IMR-90 (cell line): ENCODE measurements at regions not wholly inside any gene's neighbourhood (a gene's known extent, or its start where the extent isn't known, plus 50 kb on each side); places are given as distances from the start of the nearest gene placed in this dataset.

ENCODE experiments used
- ATAC-seq: fragments of 200-7000 bp; cut with Tn5 transposase; 2 replicates; pipeline ENCODE4 v1.9.1; 2020; ENCODE audit warnings: low read depth, mild to moderate bottlenecking, moderate library complexity
- BruUV-seq: library from RNA; stranded (reverse); fragments of 400-500 nt; replicated peaks from 2 replicates; lab custom pipeline; 2021; lab: Mats Ljungman, UMichigan
- CTCF ChIA-PET: fragments of 300-600 bp; formaldehyde crosslinking; extraction: SDS; loops from one replicate; lab custom pipeline; 2021; ENCODE audit warnings: antibody characterized with exemption; lab: Yijun Ruan, JAX
- POLR2A ChIA-PET: fragments of 300-600 bp; sonication (Branson Sonifier 250); formaldehyde crosslinking; loops from one replicate; lab custom pipeline; 2022; ENCODE audit warnings: antibody characterized with exemption; ENCODE audit not compliant: unreplicated experiment; lab: Charles Lee
- DNase-seq: peaks from one replicate; pipeline ENCODE4 v3.0.0; 2013
- H2AFZ ChIP-seq: replicated peaks from 2 replicates; pipeline ENCODE3; 2013; ENCODE audit warnings: low read length, mild to moderate bottlenecking; ENCODE audit not compliant: poor library complexity
- H2AK5ac ChIP-seq: 2 replicates; pipeline ENCODE4 v1.6.1; 2013; ENCODE audit warnings: low read depth, low read length, inconsistent platforms
- H2AK9ac ChIP-seq: replicated peaks from 2 replicates; pipeline ENCODE3; 2013; ENCODE audit warnings: mild to moderate bottlenecking, low read depth, low read length, moderate library complexity; ENCODE audit not compliant: poor library complexity
- H2BK120ac ChIP-seq: 2 replicates; pipeline ENCODE4 v1.6.1; 2013; ENCODE audit warnings: low read depth, low read length, inconsistent platforms
- H2BK15ac ChIP-seq: 3 replicates; pipeline ENCODE4 v1.6.1; 2013; ENCODE audit warnings: low read depth, low read length, inconsistent platforms
- H2BK20ac ChIP-seq: 2 replicates; pipeline ENCODE4 v1.6.1; 2013; ENCODE audit warnings: low read depth, mild to moderate bottlenecking, inconsistent platforms, low read length, moderate library complexity
- H2BK5ac ChIP-seq: 2 replicates; pipeline ENCODE4 v1.6.1; 2013; ENCODE audit warnings: mild to moderate bottlenecking, low read depth, low read length, inconsistent platforms; ENCODE audit not compliant: poor library complexity, severe bottlenecking
- H3K14ac ChIP-seq: replicated peaks from 2 replicates; pipeline ENCODE4 v1.6.1; 2013; ENCODE audit warnings: low read depth, low read length, inconsistent platforms
- H3K18ac ChIP-seq: 2 replicates; pipeline ENCODE4 v1.6.1; 2013; ENCODE audit warnings: low read depth, low read length, control low read depth
- H3K23ac ChIP-seq: 2 replicates; pipeline ENCODE4 v1.6.1; 2013; ENCODE audit warnings: low read depth, low read length, inconsistent platforms
- H3K27ac ChIP-seq: 2 replicates; pipeline ENCODE4 v1.5.1; 2013; ENCODE audit warnings: mild to moderate bottlenecking, control low read depth, low read length; ENCODE audit not compliant: insufficient read depth
- H3K27me3 ChIP-seq: 2 replicates; pipeline ENCODE4 v1.6.1; 2013; ENCODE audit warnings: low read length; ENCODE audit not compliant: control insufficient read depth, insufficient read depth
- H3K36me3 ChIP-seq: 2 replicates; pipeline ENCODE4 v1.6.1; 2013; ENCODE audit warnings: low read length, mixed read lengths; ENCODE audit not compliant: control insufficient read depth, insufficient read depth
- H3K4ac ChIP-seq: 2 replicates; pipeline ENCODE4 v1.6.1; 2013; ENCODE audit warnings: low read depth, low read length, inconsistent platforms
- H3K4me1 ChIP-seq: 2 replicates; pipeline ENCODE4 v1.6.1; 2013; ENCODE audit warnings: low read length, mixed read lengths; ENCODE audit not compliant: control insufficient read depth, insufficient read depth
- H3K4me2 ChIP-seq: 2 replicates; pipeline ENCODE4 v1.6.1; 2013; ENCODE audit warnings: low read depth, mild to moderate bottlenecking, control low read depth, low read length, moderate library complexity
- H3K4me3 ChIP-seq: 2 replicates; pipeline ENCODE4 v1.5.1; 2013; ENCODE audit warnings: low read depth, mild to moderate bottlenecking, control low read depth, low read length, moderate library complexity; ENCODE audit not compliant: insufficient read depth
- H3K56ac ChIP-seq: 2 replicates; pipeline ENCODE4 v1.6.1; 2013; ENCODE audit warnings: low read length, inconsistent platforms; ENCODE audit not compliant: insufficient read depth; ENCODE audit errors: extremely low read depth
- H3K79me1 ChIP-seq, 2 experiments: 2 replicates each; pipeline ENCODE4 v1.6.1; 2013; ENCODE audit warnings: low read length in 2 of 2, inconsistent platforms in 1 of 2, low read depth in 1 of 2
- H3K9ac ChIP-seq: 2 replicates; pipeline ENCODE4 v1.6.1; 2013; ENCODE audit warnings: low read depth, low read length, control low read depth
- H3K9me1 ChIP-seq: 2 replicates; pipeline ENCODE4 v1.6.1; 2013; ENCODE audit warnings: low read length, inconsistent platforms; ENCODE audit not compliant: insufficient read depth
- H3K9me3 ChIP-seq: 2 replicates; pipeline ENCODE4 v1.6.1; 2013; ENCODE audit warnings: low read length; ENCODE audit not compliant: control insufficient read depth, insufficient read depth
- H4K20me1 ChIP-seq: 2 replicates; pipeline ENCODE4 v1.6.1; 2013; ENCODE audit warnings: low read length, inconsistent platforms; ENCODE audit not compliant: insufficient read depth
- H4K5ac ChIP-seq: 2 replicates; pipeline ENCODE4 v1.6.1; 2013; ENCODE audit warnings: mild to moderate bottlenecking, low read depth, low read length, control low read depth
- H4K8ac ChIP-seq, 2 experiments: 2 replicates each; pipeline ENCODE4 v1.6.1; 2013; ENCODE audit warnings: low read depth in 2 of 2, low read length in 2 of 2, control low read depth in 1 of 2, inconsistent platforms in 1 of 2
- H4K91ac ChIP-seq: 2 replicates; pipeline ENCODE4 v1.6.1; 2013; ENCODE audit warnings: low read depth, low read length, inconsistent platforms; ENCODE audit not compliant: insufficient read depth
- BHLHE40 ChIP-seq: fragments of 150-350 bp; IDR thresholded peaks from 2 replicates; pipeline ENCODE4 v1.6.1; 2016; ENCODE audit warnings: mild to moderate bottlenecking, low read depth, low read length
- CEBPB ChIP-seq: IDR thresholded peaks from 2 replicates; pipeline ENCODE4 v1.6.1; 2012; ENCODE audit warnings: low read depth, low read length, improper control_type of control experiment
- CHD1 ChIP-seq: IDR thresholded peaks from 2 replicates; pipeline ENCODE4 v1.6.1; 2012; ENCODE audit warnings: low read depth, low read length, improper control_type of control experiment
- FOS ChIP-seq: fragments of 150-350 bp; IDR thresholded peaks from 2 replicates; pipeline ENCODE4 v1.6.1; 2016; ENCODE audit warnings: low read depth, low read length
- MAFK ChIP-seq: IDR thresholded peaks from 2 replicates; pipeline ENCODE4 v1.6.1; 2012; ENCODE audit warnings: low read depth, low read length, improper control_type of control experiment
- MAZ ChIP-seq: IDR thresholded peaks from 2 replicates; pipeline ENCODE4 v1.6.1; 2012; ENCODE audit warnings: low read depth, mild to moderate bottlenecking, low read length, improper control_type of control experiment, moderate library complexity, borderline replicate concordance
- MXI1 ChIP-seq: IDR thresholded peaks from 2 replicates; pipeline ENCODE4 v1.6.1; 2012; ENCODE audit warnings: low read depth, mild to moderate bottlenecking, low read length, moderate library complexity, borderline replicate concordance
- POLR2A ChIP-seq: IDR thresholded peaks from 2 replicates; pipeline ENCODE4 v1.6.1; 2012; ENCODE audit warnings: mild to moderate bottlenecking, low read depth, low read length
- RCOR1 ChIP-seq: IDR thresholded peaks from 2 replicates; pipeline ENCODE4 v1.6.1; 2012; ENCODE audit warnings: mild to moderate bottlenecking, low read length, improper control_type of control experiment; ENCODE audit not compliant: insufficient replicate concordance
- RFX5 ChIP-seq: IDR thresholded peaks from 2 replicates; pipeline ENCODE4 v1.8.0; 2012; ENCODE audit warnings: low read depth, mild to moderate bottlenecking, low read length, moderate library complexity
- SMC3 ChIP-seq: fragments of 150-350 bp; IDR thresholded peaks from 2 replicates; pipeline ENCODE4 v1.6.1; 2016; ENCODE audit warnings: low read depth, mild to moderate bottlenecking, antibody characterized with exemption, low read length, moderate library complexity
- WGBS, 2 experiments: methylation state at CpG; one replicate each; pipeline versions ENCODE4 v1.1.5 to v1.1.7; 2013; ENCODE audit warnings: missing lambda C conversion rate in 2 of 2; ENCODE audit not compliant: insufficient read length in 1 of 2; ENCODE audit errors: extremely low coverage in 2 of 2; 5-methylcytosine and 5-hydroxymethylcytosine counted together
- dilution Hi-C: fragments of 300-500 bp; cut with HindIII; formaldehyde crosslinking; loops from one replicate; pipeline ENCODE4 v1.14.3; 2018; ENCODE audit warnings: low sequenced_read_pairs; ENCODE audit not compliant: unreplicated experiment
- in situ Hi-C: fragments of 300-500 bp; cut with MboI; formaldehyde crosslinking; loops from 3 replicates; pipeline ENCODE4 v1.14.3; 2019; ENCODE audit warnings: low sequenced_read_pairs, inconsistent platforms, mixed read lengths
- intact Hi-C: fragments of 100-400 bp; cut with micrococcal nuclease; formaldehyde crosslinking; loops from 2 replicates; pipeline ENCODE4 v1.10.0; 2022
- TF ChIP-seq, protein P1 (sequence below): fragments of 150-350 bp; IDR thresholded peaks from 2 replicates; pipeline ENCODE4 v1.6.1; 2017; ENCODE audit warnings: mild to moderate bottlenecking, antibody characterized with exemption, low read length, low read depth

- in situ Hi-C loops, result no loop called here
Observed at GRCh38 chr5:142493875-142494518, 169.2 kb upstream of the SPRY4 start.

More at GRCh38 chr5:142493875-142494518, 169.2 kb upstream of the SPRY4 start:
- H2BK120ac ChIP-seq, result no peak overlapping the region
- H3K4me3 ChIP-seq, result no peak overlapping the region
- H4K8ac ChIP-seq, result no peak overlapping the region
- TF ChIP-seq CHD1 (no peak), POLR2A (no peak), CEBPB (no peak), SMC3 (no peak), FOS (no peak), BHLHE40 (no peak), MAZ (no peak), RFX5 (no peak), MAFK (no peak), MXI1 (no peak), RCOR1 (no peak)
- TF ChIP-seq, protein P1, sequence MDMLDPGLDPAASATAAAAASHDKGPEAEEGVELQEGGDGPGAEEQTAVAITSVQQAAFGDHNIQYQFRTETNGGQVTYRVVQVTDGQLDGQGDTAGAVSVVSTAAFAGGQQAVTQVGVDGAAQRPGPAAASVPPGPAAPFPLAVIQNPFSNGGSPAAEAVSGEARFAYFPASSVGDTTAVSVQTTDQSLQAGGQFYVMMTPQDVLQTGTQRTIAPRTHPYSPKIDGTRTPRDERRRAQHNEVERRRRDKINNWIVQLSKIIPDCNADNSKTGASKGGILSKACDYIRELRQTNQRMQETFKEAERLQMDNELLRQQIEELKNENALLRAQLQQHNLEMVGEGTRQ, result no peak
- no peak overlapping the region for H3K18ac ChIP-seq
- ChIA-PET POLR2A (no interaction called here), CTCF (interaction anchor here (1.2 kb wide), 1 partner anchor 202 kb away, joined by 3 read pairs; no protein-coding TSS in a partner anchor)
- H3K79me1 ChIP-seq, result no peaks in the 10 kb centered on the region
- DNase-seq, result no peak
- no peak overlapping the region for H3K4me2 ChIP-seq
- H3K27me3 ChIP-seq, result no peaks in the 10 kb centered on the region
- intact Hi-C loops (no loop called here), dilution Hi-C loops (no loop called here)
- no peak overlapping the region for H2BK5ac ChIP-seq
- no peaks in the 10 kb centered on the region for H3K9me3 ChIP-seq
- H3K9ac ChIP-seq, result no peak overlapping the region
- no peak for ATAC-seq
- H3K27ac ChIP-seq, result no peak overlapping the region
- no peak overlapping the region for H3K4ac ChIP-seq
- H2BK20ac ChIP-seq, result no peak overlapping the region; the same call in 1 of the 2 replicates
- H2BK15ac ChIP-seq, result no peak overlapping the region
- H3K56ac ChIP-seq, result no peak overlapping the region
- H3K36me3 ChIP-seq, result no peaks in the 10 kb centered on the region; the same call in 1 of the 2 replicates
- no CpG with 5 or more reads among the region's 9 CpGs for WGBS, 2 experiments
- H3K4me1 ChIP-seq, result peaks cover 2% of the 10 kb centered on the region; the same call in 1 of the 2 replicates
- BruUV-seq, result no TSS peak
- no peaks in the 10 kb centered on the region for H4K20me1 ChIP-seq
- 0 out of 2 replicates have a peak, but pooled peaks cover 2% of the 10 kb centered on the region for H3K9me1 ChIP-seq
- no peak overlapping the region for H2AK9ac ChIP-seq
- no peak overlapping the region for H3K14ac ChIP-seq
- no peak overlapping the region for H4K91ac ChIP-seq
- no peak overlapping the region for H3K23ac ChIP-seq
- H4K5ac ChIP-seq, result no peak overlapping the region
- no peak overlapping the region for H2AFZ ChIP-seq
- H2AK5ac ChIP-seq, result peak overlapping the region; percentile 8; the same call in 1 of the 2 replicates
